GM21737 (cell line): ENCODE measurements at regions not wholly inside any gene's neighbourhood (a gene's known extent, or its start where the extent isn't known, plus 50 kb on each side); places are given as distances from the start of the nearest gene placed in this dataset.

ENCODE experiments used
- ATAC-seq: cut with Tn5 transposase; IDR thresholded peaks from one replicate; pipeline ENCODE4 v1.9.1; 2021; ENCODE audit warnings: mild to moderate bottlenecking, moderate library complexity; ENCODE audit not compliant: unreplicated experiment

GRCh38 chr1:96234299-96234698 lies 487.3 kb upstream of the PTBP2 start:
- no peak for ATAC-seq

- no peak for ATAC-seq
Observed at GRCh38 chr1:96236156-96236739, 485.3 kb upstream of the PTBP2 start.

DNA sequence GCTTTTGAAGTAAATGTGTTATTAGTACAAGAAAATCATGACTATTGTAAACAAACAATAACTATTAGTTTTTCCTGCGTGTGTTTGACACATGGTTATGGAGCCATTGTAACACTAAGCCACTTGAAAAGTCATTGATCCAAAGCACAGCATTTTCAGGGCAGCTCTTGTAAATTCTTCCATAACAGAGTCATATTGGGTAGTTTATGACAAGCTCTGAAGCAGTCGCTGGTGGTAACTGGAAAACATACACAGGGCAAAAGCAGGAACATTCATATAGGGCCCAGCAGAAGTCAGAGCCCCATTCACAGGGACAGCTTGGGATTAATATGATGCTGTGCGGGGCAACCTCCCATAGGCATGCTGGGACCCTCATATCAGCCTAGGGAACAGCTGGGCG lies 483.2 kb upstream of the PTBP2 start:
- ATAC-seq: no peak

DNA sequence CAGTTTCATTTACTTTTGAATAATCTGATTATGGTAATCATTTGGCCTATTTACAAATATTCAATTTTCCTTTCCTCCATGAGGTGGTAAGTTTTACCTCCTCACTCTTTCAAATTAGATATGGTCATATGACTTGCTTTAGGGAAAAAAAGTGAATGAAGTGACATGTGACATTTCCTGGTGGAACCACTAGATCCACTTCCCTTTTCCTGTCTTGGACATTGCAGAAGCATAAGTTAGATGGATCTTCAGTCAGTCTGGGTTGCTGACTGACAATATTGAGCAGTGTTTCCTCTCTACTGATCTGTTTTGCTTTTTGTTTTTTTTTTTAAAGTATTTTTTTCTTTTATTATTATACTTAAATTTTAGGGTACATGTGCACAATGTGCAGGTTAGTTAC lies 481.1 kb upstream of the PTBP2 start:
- no peak for ATAC-seq

- no peak for ATAC-seq
Observed at GRCh38 chr1:96253246-96254035, 468.1 kb upstream of the PTBP2 start.

GRCh38 chr1:96256130-96256790 lies 465.3 kb upstream of the PTBP2 start:
- ATAC-seq: no peak

GRCh38 chr1:96259399-96259798 lies 462.2 kb upstream of the PTBP2 start:
- ATAC-seq: no peak

DNA sequence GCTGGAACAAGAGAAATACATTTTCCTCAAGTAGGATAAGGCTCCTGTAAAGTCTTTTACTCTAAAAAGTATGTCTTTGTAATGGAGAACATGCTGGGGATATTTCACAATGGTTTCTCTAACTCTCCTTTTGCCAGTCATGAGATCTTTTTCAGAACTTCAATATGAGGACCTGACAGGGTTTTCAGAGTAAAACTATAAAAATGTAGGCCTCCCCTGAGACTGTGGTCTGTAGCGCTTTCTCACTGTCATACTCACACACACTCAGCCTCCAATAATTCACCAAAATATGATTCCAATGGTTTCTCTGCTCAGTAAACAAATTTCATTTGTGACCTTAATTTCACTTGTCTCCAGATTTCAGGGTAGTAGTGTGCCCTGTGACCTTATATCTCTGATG lies 440.1 kb upstream of the PTBP2 start:
- ATAC-seq: no peak

DNA sequence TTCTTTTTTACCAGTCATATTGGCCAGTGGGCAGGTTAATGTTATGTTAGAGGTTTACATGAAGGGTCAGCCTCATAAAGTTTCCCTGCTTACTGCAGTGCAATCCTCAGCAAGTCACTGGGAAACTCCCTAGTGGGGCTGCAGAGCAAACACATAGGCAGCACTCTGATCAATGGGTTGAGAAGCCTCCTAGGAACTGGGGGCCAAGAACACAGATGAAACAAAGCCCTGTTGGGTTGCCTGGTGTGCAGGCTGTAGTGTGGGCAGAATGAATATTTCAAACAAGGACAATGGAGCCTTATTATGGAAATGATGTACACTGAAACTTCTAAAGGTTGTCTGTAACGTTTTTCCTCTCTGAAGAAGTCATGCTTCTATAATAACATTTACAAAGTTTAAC lies 431.6 kb upstream of the PTBP2 start:
- no peak for ATAC-seq

DNA sequence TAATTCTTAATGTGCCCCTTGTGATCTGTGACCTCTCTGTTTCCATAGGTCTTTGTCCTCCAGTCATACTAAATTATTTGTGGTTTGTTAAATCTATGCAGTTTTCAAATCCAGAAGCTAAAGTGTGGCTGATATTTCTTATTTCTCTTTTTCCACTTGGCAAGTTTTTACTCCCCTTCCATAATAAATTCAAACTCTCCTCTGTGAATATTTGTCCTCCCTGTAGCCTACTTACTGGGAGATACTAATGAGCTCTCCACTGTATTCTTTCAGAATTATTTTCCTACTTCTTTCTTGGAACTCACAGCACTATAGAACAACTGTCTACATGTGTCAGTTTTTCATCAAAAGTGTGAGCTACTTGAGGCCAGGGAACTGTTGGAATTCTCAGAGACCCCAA lies 430.8 kb upstream of the PTBP2 start:
- no peak for ATAC-seq

- ATAC-seq: no peak
Observed at GRCh38 chr1:96291468-96291867, 430.1 kb upstream of the PTBP2 start.

DNA sequence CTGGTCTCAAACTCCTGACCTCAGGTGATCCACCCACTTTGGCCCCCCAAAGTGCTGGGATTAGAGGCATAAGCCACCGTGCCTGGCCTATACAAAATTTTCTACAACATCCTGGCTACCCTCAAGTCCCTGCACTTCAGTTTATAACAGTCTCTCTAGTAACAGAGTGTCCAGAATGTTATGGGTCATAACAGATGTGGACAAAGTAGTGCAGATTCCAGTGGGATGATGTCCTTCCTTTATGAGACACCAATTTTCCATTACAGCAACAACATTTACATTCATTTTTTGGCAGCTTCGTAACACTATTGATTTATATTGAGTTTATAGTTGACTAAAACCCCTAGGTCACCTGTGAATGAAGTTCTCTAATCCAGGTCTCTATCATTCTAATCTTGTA lies 429.4 kb upstream of the PTBP2 start:
- ATAC-seq: no peak

DNA sequence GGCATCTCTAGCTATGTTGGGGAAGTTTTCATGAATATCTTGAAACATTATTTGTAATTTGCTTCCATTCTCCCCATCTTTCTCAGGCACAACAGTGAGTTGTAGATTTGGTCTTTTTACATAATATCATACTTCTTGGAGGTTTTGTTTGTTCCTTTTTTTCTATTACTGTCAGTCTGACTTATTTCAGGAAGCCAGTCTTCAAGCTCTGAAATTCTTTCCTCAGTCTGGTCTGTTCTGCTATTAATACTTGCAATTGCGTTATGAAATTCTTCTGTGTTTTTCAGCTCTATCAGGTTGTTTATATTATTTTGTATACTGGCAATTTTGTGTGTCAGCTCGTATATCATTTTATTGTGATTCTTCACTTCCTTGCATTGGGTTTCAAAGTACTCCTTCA lies 424.6 kb upstream of the PTBP2 start:
- no peak for ATAC-seq

DNA sequence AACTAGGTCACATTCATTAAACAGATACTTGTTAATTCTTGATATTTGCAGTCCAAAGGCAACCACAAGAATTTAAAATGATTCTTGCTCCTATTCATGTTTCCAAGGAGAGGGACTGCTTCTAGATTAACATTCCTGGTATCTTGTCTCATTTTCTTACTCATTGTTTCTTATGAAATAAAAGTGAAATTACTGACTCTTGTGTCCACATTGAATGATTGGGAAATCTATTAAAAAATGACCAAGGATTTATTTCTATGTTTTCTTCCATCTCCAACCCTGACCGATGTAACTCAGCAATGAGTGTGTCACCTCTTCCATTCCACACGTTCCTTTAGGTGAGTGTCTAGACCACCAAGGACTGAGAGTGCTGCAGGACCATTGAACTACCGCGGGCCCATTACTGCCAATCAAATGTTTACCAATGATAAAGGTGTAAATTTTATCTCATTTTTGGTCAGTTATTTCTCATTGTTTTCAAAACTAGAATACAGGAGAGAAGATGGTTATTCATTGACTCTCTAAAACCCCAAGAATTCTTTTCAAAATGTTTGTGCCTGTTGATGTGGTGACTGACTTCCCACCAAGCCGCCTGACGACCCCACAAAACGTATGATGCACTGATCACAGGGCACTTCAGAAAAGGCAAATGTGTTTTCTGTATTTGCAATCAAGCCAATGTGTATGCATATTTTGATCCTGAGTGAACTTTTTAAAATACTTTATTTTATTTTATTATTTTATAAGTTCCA lies 414.6 kb upstream of the PTBP2 start:
- no peak for ATAC-seq

DNA sequence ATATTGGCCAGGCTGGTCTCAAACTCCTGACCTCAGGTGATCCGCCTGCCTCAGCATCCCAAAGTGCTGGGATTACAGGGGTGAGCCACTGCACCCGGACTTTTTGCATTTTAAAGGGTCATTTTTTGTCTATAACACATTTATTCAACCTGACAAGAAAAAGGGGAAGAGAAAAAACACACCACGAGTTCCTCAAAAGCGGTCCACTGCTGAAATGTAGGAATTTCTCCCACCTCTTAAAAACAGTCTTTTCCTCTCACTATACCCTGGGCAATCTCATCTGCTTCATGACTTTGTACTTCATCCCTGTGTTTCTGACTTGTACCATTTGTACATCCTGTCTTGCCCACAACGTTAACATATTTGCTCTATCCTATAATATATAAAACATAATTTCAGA lies 413.3 kb upstream of the PTBP2 start:
- no peak for ATAC-seq

GRCh38 chr1:96309783-96310182 lies 411.8 kb upstream of the PTBP2 start:
- no peak for ATAC-seq

DNA sequence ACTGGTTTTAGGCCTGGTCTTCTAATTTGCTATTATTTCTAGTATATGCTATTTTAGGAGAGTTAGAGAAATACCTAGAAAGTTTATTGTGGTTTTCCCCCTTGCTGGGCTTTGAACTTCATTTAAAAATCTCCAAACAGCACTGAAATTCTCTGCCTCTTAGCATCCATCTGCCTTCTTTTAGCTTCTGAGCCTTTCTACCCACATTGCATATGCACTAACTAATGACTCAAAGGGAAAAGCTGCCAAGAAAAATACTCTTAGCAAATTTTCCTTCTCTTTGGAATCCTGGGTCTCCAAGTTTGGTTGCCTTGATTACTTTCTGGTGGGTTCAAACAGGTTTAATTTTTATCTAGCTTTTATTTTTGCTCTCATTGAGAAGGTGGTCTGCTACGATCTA lies 408.4 kb upstream of the PTBP2 start:
- ATAC-seq: no peak

GRCh38 chr1:96329121-96329520 lies 392.5 kb upstream of the PTBP2 start:
- ATAC-seq: no peak

- no peak for ATAC-seq
Observed at GRCh38 chr1:96331596-96331995, 390.0 kb upstream of the PTBP2 start.

GRCh38 chr1:96333522-96334235 lies 387.9 kb upstream of the PTBP2 start:
- ATAC-seq: no peak

GRCh38 chr1:96334236-96334557 lies 387.4 kb upstream of the PTBP2 start:
- no peak for ATAC-seq
